WERI-Rb-1 (cell line): ENCODE measurements at regions not wholly inside any gene's neighbourhood (a gene's known extent, or its start where the extent isn't known, plus 50 kb on each side); places are given as distances from the start of the nearest gene placed in this dataset.

ENCODE experiments used
- DNase-seq: peaks from one replicate; pipeline ENCODE4 v3.0.0-alpha.2; 2020
- H3K27ac ChIP-seq: fragments of 250-450 bp; sonication (Bioruptor Pico); 2 replicates; pipeline ENCODE4 v1.5.1; 2020; ENCODE audit warnings: mild to moderate bottlenecking, moderate library complexity
- H3K27me3 ChIP-seq: fragments of 250-450 bp; sonication (Bioruptor Pico); 2 replicates; pipeline ENCODE4 v1.5.1; 2021; ENCODE audit warnings: mild to moderate bottlenecking, low read depth, moderate library complexity; ENCODE audit not compliant: insufficient read depth, severe bottlenecking
- H3K36me3 ChIP-seq: fragments of 250-450 bp; sonication (Bioruptor Pico); 2 replicates; pipeline ENCODE4 v1.5.1; 2020; ENCODE audit warnings: mild to moderate bottlenecking, moderate library complexity
- H3K4me3 ChIP-seq: 2 replicates; pipeline ENCODE4 v1.5.1; 2011; ENCODE audit warnings: low read depth, mild to moderate bottlenecking, control low read depth, low read length
- H3K9me3 ChIP-seq: fragments of 250-450 bp; sonication (Bioruptor Pico); 2 replicates; pipeline ENCODE4 v1.5.1; 2021; ENCODE audit warnings: mild to moderate bottlenecking, moderate library complexity; ENCODE audit not compliant: severe bottlenecking
- CTCF ChIP-seq: IDR thresholded peaks from 2 replicates; pipeline ENCODE4 v1.5.1; 2011; ENCODE audit warnings: low read depth, mild to moderate bottlenecking, control low read depth, inconsistent platforms, low read length

- no peak for DNase-seq
- TF ChIP-seq CTCF, result no peak
- Histone ChIP-seq H3K36me3 (no peaks in the 10 kb centered on the region), H3K27ac (no peak overlapping the region), H3K27me3 (peaks cover 71% of the 10 kb centered on the region), H3K4me3 (no peak overlapping the region), H3K9me3 (no peaks in the 10 kb centered on the region)
Measured at GRCh38 chr4:189834616-189835015, 106.1 kb upstream of the FRG1 start.

- Histone ChIP-seq H3K27me3 (peaks cover 72% of the 10 kb centered on the region), H3K36me3 (no peaks in the 10 kb centered on the region), H3K4me3 (no peak overlapping the region), H3K27ac (no peak overlapping the region), H3K9me3 (no peaks in the 10 kb centered on the region)
- TF ChIP-seq CTCF, result no peak
- no peak for DNase-seq
Measured at GRCh38 chr4:189835505-189835904, 105.2 kb upstream of the FRG1 start.

GRCh38 chr4:189837471-189837870, 103.2 kb upstream of the FRG1 start:
- no peak overlapping the region for H3K4me3 ChIP-seq
- TF ChIP-seq CTCF, result no peak
- no peak overlapping the region for H3K27ac ChIP-seq
- H3K27me3 ChIP-seq, result peaks cover 76% of the 10 kb centered on the region
- no peak for DNase-seq
- H3K36me3 ChIP-seq, result no peaks in the 10 kb centered on the region
- H3K9me3 ChIP-seq, result no peaks in the 10 kb centered on the region

- H3K9me3 ChIP-seq, result no peaks in the 10 kb centered on the region
- no peak for TF ChIP-seq CTCF
- H3K4me3 ChIP-seq, result no peak overlapping the region
- H3K36me3 ChIP-seq, result no peaks in the 10 kb centered on the region
- H3K27ac ChIP-seq, result no peak overlapping the region
- H3K27me3 ChIP-seq, result peaks cover 76% of the 10 kb centered on the region
- no peak for DNase-seq
Measured at GRCh38 chr4:189838821-189839497, 101.7 kb upstream of the FRG1 start.

- no peak overlapping the region for H3K27ac ChIP-seq
- H3K36me3 ChIP-seq, result no peaks in the 10 kb centered on the region
- H3K4me3 ChIP-seq, result no peak overlapping the region
- H3K27me3 ChIP-seq, result peaks cover 66% of the 10 kb centered on the region
- H3K9me3 ChIP-seq, result no peaks in the 10 kb centered on the region
- TF ChIP-seq CTCF, result no peak
- no peak for DNase-seq
Measured at GRCh38 chr4:189840356-189840755, 100.3 kb upstream of the FRG1 start.

- Histone ChIP-seq H3K36me3 (no peaks in the 10 kb centered on the region), H3K9me3 (no peaks in the 10 kb centered on the region), H3K4me3 (no peak overlapping the region), H3K27me3 (peaks cover 61% of the 10 kb centered on the region), H3K27ac (no peak overlapping the region)
- DNase-seq, result no peak
- no peak for TF ChIP-seq CTCF
Measured at GRCh38 chr4:189843413-189844009, 97.2 kb upstream of the FRG1 start.
